HEK293 (cell line): ENCODE measurements at regions not wholly inside any gene's neighbourhood (a gene's known extent, or its start where the extent isn't known, plus 50 kb on each side); places are given as distances from the start of the nearest gene placed in this dataset.

Experiments
- CTCF ChIA-PET: fragments of 350-600 bp; formaldehyde crosslinking; extraction: SDS; loops from one replicate; lab custom pipeline; 2021; ENCODE audit warnings: antibody characterized with exemption; lab: Yijun Ruan, JAX
- POLR2A ChIA-PET: fragments of 300-600 bp; formaldehyde crosslinking; extraction: SDS; loops from one replicate; lab custom pipeline; 2020; ENCODE audit warnings: antibody characterized with exemption, inconsistent platforms; lab: Yijun Ruan, JAX
- H3K27ac ChIP-seq: fragments of 200-500 bp; sonication (Bioruptor generic); 2 replicates; pipeline ENCODE4 v1.5.1; 2014; ENCODE audit warnings: low read depth, low read length, control low read depth, inconsistent platforms; ENCODE audit errors: extremely low read depth
- H3K36me3 ChIP-seq, 2 experiments: fragments of 200-500 bp in 1 of 2; sonication (Bioruptor generic) in 1 of 2; 1 replicate in 1 of 2; 2 replicates in 1 of 2; pipeline ENCODE4 v1.5.1; 2014 to 2017; ENCODE audit warnings: inconsistent platforms in 2 of 2, low read length in 2 of 2; ENCODE audit not compliant: control insufficient read depth in 2 of 2, insufficient read depth in 1 of 2
- H3K4me1 ChIP-seq: fragments of 200-500 bp; sonication (Bioruptor generic); 2 replicates; pipeline ENCODE4 v1.5.1; 2014; ENCODE audit warnings: mild to moderate bottlenecking, low read length, inconsistent platforms; ENCODE audit not compliant: control insufficient read depth, insufficient read depth
- H3K4me3 ChIP-seq: 2 replicates; pipeline ENCODE4 v1.5.1; 2011; ENCODE audit warnings: low read depth, mild to moderate bottlenecking, control low read depth, low read length, moderate library complexity
- H3K9me3 ChIP-seq: fragments of 200-500 bp; sonication (Bioruptor generic); 2 replicates; pipeline ENCODE4 v1.5.1; 2014; ENCODE audit warnings: low read depth, low read length, inconsistent platforms; ENCODE audit not compliant: control insufficient read depth, insufficient read depth
- FEZF1 ChIP-seq: fragments of 450-650 bp; formaldehyde crosslinking; IDR thresholded peaks from 2 replicates; pipeline ENCODE4 v1.5.1; 2016; ENCODE audit warnings: missing biosample characterization, missing genetic modification characterization
- GFI1B ChIP-seq: fragments of 450-650 bp; formaldehyde crosslinking; IDR thresholded peaks from 2 replicates; pipeline ENCODE4 v1.5.1; 2016; ENCODE audit warnings: missing biosample characterization, missing genetic modification characterization
- ZBTB17 ChIP-seq: fragments of 450-650 bp; formaldehyde crosslinking; IDR thresholded peaks from 2 replicates; pipeline ENCODE4 v1.5.1; 2016; ENCODE audit warnings: missing biosample characterization, missing genetic modification characterization
- ZBTB8A ChIP-seq: fragments of 450-650 bp; formaldehyde crosslinking; IDR thresholded peaks from 2 replicates; pipeline ENCODE4 v1.5.1; 2016; ENCODE audit warnings: missing biosample characterization, missing genetic modification characterization
- ZNF214 ChIP-seq: fragments of 450-650 bp; formaldehyde crosslinking; IDR thresholded peaks from 2 replicates; pipeline ENCODE4 v1.5.1; 2017; ENCODE audit warnings: missing biosample characterization, mild to moderate bottlenecking, missing genetic modification characterization, borderline replicate concordance
- ZNF223 ChIP-seq: fragments of 450-650 bp; formaldehyde crosslinking; IDR thresholded peaks from 2 replicates; pipeline ENCODE4 v1.5.1; 2016; ENCODE audit warnings: missing biosample characterization, missing genetic modification characterization
- ZNF239 ChIP-seq: fragments of 450-650 bp; formaldehyde crosslinking; IDR thresholded peaks from 2 replicates; pipeline ENCODE4 v1.5.1; 2016; ENCODE audit warnings: missing biosample characterization, missing genetic modification characterization
- ZNF292 ChIP-seq: fragments of 450-650 bp; formaldehyde crosslinking; IDR thresholded peaks from 2 replicates; pipeline ENCODE4 v1.5.1; 2016; ENCODE audit warnings: low read depth, missing biosample characterization, missing genetic modification characterization, borderline replicate concordance
- ZNF335 ChIP-seq: fragments of 450-650 bp; formaldehyde crosslinking; conservative IDR thresholded peaks from 2 replicates; pipeline ENCODE4 v1.5.1; 2016; ENCODE audit warnings: missing biosample characterization, missing genetic modification characterization
- ZNF354C ChIP-seq: fragments of 450-650 bp; formaldehyde crosslinking; IDR thresholded peaks from 2 replicates; pipeline ENCODE4 v1.5.1; 2016; ENCODE audit warnings: missing biosample characterization, missing genetic modification characterization, low read depth, borderline replicate concordance
- ZNF544 ChIP-seq: fragments of 450-650 bp; formaldehyde crosslinking; IDR thresholded peaks from 2 replicates; pipeline ENCODE4 v1.5.0; 2017; ENCODE audit warnings: missing biosample characterization, missing genetic modification characterization
- ZNF561 ChIP-seq: fragments of 450-650 bp; IDR thresholded peaks from 2 replicates; pipeline ENCODE4 v1.5.1; 2018; ENCODE audit warnings: missing biosample characterization, missing genetic modification characterization, borderline replicate concordance
- TF ChIP-seq, protein P1 (sequence below): fragments of 450-650 bp; formaldehyde crosslinking; IDR thresholded peaks from 2 replicates; pipeline ENCODE4 v1.5.1; 2017; ENCODE audit warnings: missing biosample characterization, missing genetic modification characterization
- TF ChIP-seq, protein P2 (sequence below): fragments of 450-650 bp; formaldehyde crosslinking; IDR thresholded peaks from 2 replicates; pipeline ENCODE4 v1.5.0; 2017; ENCODE audit warnings: missing biosample characterization, missing genetic modification characterization, borderline replicate concordance
- TF ChIP-seq, protein P3 (sequence below): fragments of 450-650 bp; formaldehyde crosslinking; IDR thresholded peaks from 2 replicates; pipeline ENCODE4 v1.5.1; 2016; ENCODE audit warnings: missing biosample characterization, missing genetic modification characterization, low read depth
- TF ChIP-seq, protein P4 (sequence below): fragments of 450-650 bp; formaldehyde crosslinking; IDR thresholded peaks from 2 replicates; pipeline ENCODE4 v1.5.1; 2017; ENCODE audit warnings: missing biosample characterization, missing genetic modification characterization

DNA sequence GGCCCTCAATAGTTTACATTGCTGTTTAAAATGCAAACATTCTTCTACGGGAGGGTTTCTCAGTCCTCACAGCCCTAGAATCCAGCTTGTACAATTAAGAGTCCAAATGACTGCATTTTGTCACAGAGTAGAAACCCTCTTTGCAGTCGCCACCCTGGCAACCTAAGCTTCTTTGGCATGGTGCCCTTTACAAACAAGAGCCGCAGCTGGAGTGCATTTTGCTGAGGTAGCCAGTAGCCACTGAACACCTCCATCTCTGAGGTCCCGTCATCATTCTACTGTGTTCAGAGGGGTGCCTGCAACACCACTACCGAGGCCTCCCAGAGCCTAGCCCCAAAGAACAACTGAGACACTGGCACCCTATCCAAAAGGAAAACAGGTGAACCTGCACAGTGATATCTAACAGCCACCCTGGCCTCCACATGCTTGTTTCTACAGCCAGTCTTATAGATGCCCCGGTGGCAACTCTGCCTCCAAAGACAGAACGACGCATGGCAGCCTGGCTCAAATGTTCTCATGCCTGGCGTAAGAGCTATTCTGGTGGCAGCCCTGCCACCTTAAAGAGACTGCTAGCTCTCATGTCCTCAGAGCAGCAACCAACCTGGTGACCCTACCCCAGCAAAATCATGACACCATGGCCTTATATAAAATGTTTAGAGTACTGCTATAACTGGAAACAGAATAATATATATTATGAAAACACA lies 801.9 kb downstream of the TECRL start:
- Histone ChIP-seq H3K9me3 (no peaks in the 10 kb centered on the region), H3K4me3 (no peak overlapping the region), H3K27ac (no peak overlapping the region)
- no peak for TF ChIP-seq ZNF239 (tag by site-specific recombination)
- TF ChIP-seq, protein P1, sequence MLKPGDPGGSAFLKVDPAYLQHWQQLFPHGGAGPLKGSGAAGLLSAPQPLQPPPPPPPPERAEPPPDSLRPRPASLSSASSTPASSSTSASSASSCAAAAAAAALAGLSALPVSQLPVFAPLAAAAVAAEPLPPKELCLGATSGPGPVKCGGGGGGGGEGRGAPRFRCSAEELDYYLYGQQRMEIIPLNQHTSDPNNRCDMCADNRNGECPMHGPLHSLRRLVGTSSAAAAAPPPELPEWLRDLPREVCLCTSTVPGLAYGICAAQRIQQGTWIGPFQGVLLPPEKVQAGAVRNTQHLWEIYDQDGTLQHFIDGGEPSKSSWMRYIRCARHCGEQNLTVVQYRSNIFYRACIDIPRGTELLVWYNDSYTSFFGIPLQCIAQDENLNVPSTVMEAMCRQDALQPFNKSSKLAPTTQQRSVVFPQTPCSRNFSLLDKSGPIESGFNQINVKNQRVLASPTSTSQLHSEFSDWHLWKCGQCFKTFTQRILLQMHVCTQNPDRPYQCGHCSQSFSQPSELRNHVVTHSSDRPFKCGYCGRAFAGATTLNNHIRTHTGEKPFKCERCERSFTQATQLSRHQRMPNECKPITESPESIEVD, result no peak
- no peak for TF ChIP-seq ZNF561
- no peak for TF ChIP-seq GFI1B (tag by site-specific recombination)
- no peak for TF ChIP-seq ZNF354C
- TF ChIP-seq, protein P2, sequence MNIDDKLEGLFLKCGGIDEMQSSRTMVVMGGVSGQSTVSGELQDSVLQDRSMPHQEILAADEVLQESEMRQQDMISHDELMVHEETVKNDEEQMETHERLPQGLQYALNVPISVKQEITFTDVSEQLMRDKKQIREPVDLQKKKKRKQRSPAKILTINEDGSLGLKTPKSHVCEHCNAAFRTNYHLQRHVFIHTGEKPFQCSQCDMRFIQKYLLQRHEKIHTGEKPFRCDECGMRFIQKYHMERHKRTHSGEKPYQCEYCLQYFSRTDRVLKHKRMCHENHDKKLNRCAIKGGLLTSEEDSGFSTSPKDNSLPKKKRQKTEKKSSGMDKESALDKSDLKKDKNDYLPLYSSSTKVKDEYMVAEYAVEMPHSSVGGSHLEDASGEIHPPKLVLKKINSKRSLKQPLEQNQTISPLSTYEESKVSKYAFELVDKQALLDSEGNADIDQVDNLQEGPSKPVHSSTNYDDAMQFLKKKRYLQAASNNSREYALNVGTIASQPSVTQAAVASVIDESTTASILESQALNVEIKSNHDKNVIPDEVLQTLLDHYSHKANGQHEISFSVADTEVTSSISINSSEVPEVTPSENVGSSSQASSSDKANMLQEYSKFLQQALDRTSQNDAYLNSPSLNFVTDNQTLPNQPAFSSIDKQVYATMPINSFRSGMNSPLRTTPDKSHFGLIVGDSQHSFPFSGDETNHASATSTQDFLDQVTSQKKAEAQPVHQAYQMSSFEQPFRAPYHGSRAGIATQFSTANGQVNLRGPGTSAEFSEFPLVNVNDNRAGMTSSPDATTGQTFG (tag by site-specific recombination), result no peak
- no peak for TF ChIP-seq ZNF544 (tag by site-specific recombination)
- TF ChIP-seq ZBTB17, result no peak
- TF ChIP-seq ZNF214 (tag by site-specific recombination), result no peak
- TF ChIP-seq FEZF1 (tag by site-specific recombination), result no peak
- TF ChIP-seq ZBTB8A (tag by site-specific recombination), result no peak
- TF ChIP-seq, protein P3, sequence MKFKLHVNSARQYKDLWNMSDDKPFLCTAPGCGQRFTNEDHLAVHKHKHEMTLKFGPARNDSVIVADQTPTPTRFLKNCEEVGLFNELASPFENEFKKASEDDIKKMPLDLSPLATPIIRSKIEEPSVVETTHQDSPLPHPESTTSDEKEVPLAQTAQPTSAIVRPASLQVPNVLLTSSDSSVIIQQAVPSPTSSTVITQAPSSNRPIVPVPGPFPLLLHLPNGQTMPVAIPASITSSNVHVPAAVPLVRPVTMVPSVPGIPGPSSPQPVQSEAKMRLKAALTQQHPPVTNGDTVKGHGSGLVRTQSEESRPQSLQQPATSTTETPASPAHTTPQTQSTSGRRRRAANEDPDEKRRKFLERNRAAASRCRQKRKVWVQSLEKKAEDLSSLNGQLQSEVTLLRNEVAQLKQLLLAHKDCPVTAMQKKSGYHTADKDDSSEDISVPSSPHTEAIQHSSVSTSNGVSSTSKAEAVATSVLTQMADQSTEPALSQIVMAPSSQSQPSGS (tag by site-specific recombination), result no peak
- no peak for TF ChIP-seq ZNF292 (tag by site-specific recombination)
- TF ChIP-seq, all 188 proteins: peak for 0
- ChIA-PET POLR2A (no interaction called here), CTCF (interaction anchor here (0.5 kb wide), 1 partner anchor 51 kb away, joined by 6 read pairs; no protein-coding TSS in a partner anchor)
- H3K4me1 ChIP-seq, result no peaks in the 10 kb centered on the region
- no peaks in the 10 kb centered on the region for H3K36me3 ChIP-seq

DNA sequence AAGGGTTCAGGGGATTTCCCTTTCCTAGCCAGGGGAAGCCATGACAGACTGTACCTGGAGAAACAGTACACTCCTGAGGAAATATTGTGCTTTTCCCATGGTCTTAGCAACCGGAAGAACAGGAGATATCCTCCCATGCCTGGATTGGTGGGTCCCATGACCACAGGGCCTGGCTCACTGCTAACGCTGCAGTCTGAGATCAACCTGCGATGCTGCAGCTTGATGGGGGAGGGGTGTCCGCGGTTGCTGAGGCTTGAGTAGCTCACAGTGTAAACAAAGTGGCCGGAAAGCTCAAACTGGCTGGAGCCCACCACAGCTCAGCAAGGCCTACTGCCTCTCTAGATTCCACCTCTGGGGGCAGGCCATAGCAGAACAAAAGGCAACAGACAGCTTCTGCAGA lies 819.5 kb downstream of the TECRL start:
- no peaks in the 10 kb centered on the region for H3K9me3 ChIP-seq
- TF ChIP-seq ZNF335 (no peak), ZNF223 (tag by site-specific recombination) (no peak)
- TF ChIP-seq, protein P4, sequence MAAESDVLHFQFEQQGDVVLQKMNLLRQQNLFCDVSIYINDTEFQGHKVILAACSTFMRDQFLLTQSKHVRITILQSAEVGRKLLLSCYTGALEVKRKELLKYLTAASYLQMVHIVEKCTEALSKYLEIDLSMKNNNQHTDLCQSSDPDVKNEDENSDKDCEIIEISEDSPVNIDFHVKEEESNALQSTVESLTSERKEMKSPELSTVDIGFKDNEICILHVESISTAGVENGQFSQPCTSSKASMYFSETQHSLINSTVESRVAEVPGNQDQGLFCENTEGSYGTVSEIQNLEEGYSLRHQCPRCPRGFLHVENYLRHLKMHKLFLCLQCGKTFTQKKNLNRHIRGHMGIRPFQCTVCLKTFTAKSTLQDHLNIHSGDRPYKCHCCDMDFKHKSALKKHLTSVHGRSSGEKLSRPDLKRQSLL (tag by site-specific recombination), result no peak
- no peaks in the 10 kb centered on the region for H3K4me1 ChIP-seq
- ChIA-PET CTCF (no interaction called here), POLR2A (no interaction called here)
- H3K36me3 ChIP-seq, result no peaks in the 10 kb centered on the region
- no peak overlapping the region for H3K27ac ChIP-seq
- H3K4me3 ChIP-seq, result no peak overlapping the region
